ENCODE measurements at regions not wholly inside any gene's neighbourhood (a gene's known extent, or its start where the extent isn't known, plus 50 kb on each side); places are given as distances from the start of the nearest gene placed in this dataset.

DNA sequence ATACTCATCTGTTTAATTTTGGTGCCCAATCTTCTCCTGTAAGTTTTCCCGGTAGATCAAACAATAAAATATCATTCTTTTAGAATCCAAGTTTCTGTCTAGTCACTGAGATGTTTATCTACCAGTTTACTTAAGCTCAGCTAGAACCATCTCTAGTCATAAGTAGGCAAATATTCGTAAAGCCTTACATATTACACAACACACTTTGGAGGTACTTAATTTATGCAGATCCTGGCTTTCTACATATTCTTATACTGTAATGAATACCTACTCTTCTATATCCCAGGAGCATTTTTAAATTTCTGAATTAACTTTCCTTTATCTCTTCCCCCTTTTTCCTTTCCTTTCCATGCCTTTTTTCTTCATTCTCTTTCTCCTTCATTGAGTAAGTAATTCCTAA lies 185.9 kb upstream of the ZBTB20 start:
- DNase-seq (ENCODE audit: low spot score): no peak

- DNase-seq (ENCODE audit: low spot score): no peak
These were observed 189.7 kb upstream of the ZBTB20 start for GRCh38 chr3:115336836-115337235.

DNA sequence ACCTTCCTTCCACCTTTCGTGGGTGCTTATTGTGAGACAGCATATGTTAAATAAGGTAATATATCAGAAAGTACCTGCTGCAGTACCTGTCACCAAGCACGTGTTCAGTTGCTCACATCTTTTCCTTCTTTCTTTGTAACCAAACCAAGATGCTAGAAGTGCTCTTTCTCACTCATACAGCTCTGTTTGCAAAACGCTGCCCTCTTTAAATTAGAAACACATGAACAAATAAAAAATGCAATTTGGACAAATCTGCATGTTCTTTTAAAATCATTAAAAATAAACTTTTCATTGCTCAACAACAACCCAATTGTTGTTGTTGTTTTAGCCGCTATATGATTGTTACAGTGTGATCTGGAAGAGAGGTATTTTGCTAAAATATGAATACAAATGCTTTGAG lies 193.5 kb upstream of the ZBTB20 start:
- DNase-seq (ENCODE audit: low spot score): no peak

GRCh38 chr3:115341208-115341607 lies 194.1 kb upstream of the ZBTB20 start:
- DNase-seq (ENCODE audit: low spot score): no peak

GRCh38 chr3:115347737-115348136 lies 200.6 kb upstream of the ZBTB20 start:
- DNase-seq (ENCODE audit: low spot score): no peak

DNA sequence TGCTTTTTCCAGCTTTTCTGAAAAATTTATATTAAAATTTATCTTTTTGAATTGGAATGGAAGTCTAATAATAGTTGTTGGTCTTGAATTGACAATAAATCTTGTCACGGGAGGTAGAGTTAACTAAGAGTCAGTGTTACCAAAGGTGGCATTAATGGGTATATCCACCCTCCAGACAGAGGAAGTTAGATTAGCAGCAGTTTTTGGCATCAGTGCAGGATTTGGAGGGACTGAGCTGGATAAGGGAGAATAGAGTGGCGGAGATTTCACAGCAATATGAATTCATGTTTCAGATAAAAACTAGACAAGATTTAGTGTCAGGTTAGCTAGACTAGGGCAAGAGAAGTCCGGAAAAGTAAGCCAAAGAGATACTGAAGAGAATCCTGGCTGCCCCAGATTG lies 201.3 kb upstream of the ZBTB20 start:
- no peak for DNase-seq (ENCODE audit: low spot score)

GRCh38 chr3:115348951-115349745 lies 202.1 kb upstream of the ZBTB20 start:
- no peak for DNase-seq (ENCODE audit: low spot score)

DNA sequence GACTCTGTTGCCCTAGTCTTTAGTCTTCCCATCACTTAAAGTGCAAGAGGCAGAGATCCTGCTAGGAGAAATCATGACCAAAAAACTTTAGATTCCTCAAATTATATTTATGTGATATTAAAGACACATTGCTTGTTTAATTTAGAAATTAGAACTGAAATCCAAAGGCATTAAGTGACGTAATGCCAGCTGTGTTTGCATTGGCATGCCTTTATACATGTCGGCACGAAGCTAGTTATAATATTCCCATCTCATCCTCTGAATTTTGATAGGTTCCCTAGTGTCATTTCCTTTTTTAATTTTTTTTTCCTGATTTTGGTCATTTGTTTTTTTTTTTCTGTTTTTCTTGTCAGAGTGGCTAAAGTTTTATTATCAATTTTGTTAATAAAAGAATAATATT lies 203.5 kb upstream of the ZBTB20 start:
- no peak for DNase-seq (ENCODE audit: low spot score)

DNA sequence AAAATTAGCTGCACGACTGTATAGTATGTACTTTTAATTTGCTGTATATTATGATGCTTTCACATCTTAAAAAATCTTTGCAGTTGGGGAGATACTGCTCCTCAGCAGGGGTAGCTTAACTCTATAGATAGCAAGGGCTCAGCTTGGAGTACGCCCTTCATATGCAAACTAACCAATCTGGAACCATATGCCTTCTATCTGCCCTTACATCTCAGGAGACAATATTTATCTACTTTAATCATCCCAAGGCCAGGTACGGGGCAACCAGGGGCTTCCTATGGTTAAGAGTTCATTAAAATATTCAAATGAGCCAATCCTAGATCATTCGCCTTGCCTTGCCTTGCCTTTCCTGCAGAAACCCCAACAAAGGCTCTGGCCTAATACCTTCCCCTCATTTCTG lies 204.1 kb upstream of the ZBTB20 start:
- DNase-seq (ENCODE audit: low spot score): no peak

DNA sequence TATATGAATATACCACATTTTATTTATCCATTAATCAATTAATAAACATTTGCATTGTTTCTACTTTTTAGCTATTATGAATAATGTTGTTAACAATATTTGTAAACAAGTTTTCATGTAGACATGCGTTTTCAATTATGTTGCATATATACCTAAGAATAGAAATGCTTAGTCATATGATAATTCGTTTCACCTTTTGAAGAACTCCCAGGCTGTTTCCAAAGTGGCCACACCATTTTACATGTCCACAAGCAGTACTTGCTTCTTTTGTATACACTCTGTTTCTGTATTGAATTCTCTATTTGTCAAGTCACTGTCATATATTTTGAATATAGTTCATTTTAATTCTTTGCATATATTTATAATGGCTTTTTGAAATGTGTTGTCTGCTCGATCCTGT lies 206.9 kb upstream of the ZBTB20 start:
- no peak for DNase-seq (ENCODE audit: low spot score)

- DNase-seq (ENCODE audit: low spot score): no peak
These were observed 210.4 kb upstream of the ZBTB20 start for GRCh38 chr3:115357456-115357855.

DNA sequence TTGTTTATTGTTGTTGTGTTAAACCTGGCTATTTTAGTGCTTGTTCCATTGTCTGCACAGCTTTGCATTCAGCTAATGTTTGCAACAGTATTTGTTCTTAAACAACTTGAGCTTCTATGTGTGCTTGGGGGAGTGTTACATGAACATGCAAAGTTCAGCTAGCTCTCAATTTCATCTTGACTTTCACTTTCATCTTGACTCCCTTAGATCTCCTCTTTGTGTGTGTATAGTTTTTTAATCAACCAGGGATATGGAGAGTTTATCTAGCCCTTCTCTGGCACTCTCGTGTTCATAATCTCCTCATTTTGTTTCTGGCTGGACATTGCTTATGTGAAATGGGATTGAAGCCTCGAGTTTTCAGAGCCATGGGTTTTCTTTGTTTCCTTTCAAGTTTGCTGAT lies 212.4 kb upstream of the ZBTB20 start:
- DNase-seq (ENCODE audit: low spot score): no peak

DNA sequence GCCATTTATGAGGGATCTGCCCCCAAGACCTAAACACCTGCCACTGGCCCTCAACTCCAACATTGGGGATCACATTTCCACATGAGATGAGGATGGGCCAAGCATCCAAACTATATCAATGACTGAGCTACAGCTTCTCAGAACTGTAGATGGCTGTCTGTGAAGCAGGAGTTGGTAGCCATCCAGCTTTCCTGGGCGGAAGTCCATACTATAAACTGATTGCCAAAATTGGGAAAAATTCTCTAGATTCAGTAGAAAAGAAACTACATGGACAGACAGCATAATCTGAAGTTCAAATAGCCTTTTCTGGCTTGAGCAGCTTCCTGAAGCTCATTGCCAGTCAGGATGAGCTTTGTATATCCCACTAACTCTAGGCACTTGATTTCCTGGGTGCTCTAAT lies 214.7 kb upstream of the ZBTB20 start:
- DNase-seq (ENCODE audit: low spot score): no peak

DNA sequence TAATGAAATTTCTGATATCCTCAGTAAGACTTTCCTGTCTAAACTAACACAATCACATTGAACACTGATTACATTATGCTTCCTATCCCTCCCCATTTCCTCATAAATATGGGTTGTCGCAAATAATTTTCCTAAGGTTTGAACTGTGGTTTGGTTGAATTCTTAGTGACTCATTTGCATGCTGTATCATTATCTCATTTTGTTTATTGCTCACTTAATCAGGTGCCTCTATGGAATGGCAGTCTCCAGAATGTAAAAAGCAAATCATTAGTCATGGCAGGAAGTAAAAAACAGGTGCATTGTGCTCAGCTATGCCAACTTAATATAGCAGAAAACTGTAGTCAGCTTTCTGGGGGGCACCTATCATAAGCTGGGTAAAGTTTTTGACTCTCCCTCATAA lies 216.0 kb upstream of the ZBTB20 start:
- no peak for DNase-seq (ENCODE audit: low spot score)

GRCh38 chr3:115369021-115369420 lies 221.9 kb upstream of the ZBTB20 start:
- DNase-seq (ENCODE audit: low spot score): no peak

- DNase-seq (ENCODE audit: low spot score): no peak
These were observed 228.3 kb upstream of the ZBTB20 start for GRCh38 chr3:115375362-115375761.

DNA sequence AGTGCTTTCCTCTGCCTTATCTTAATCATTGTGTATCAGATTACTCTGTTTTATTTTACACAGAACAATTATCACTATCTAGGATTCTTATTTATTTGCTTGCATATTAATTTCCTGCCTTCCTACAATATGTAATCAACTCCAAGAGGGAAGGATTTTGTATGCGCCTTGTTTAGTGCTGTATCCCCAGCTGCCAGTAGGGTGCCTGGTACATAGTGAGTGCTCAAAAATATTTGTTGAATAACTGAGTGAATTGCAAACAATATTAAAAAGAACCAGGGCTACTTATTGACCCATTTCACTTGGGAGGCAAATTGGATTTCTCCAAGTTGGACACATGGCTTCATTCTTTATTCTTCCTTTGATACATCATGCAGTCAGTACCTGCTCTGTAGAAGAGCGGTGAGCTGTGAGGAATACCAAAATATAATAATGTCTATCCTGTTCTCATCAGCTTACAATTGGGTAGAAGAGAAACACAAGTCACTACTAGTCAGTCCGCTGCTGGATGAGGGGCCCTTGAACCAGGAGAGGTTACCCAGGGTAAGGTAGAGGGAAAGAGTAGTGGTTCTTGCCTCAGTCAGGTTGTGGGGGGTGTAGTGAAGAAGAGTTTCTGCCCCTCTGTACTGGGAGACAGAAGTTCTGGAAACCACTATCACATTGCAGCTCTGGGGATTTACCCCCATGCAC lies 233.9 kb upstream of the ZBTB20 start:
- DNase-seq (ENCODE audit: low spot score): no peak

GRCh38 chr3:115381573-115381912 lies 234.5 kb upstream of the ZBTB20 start:
- no peak for DNase-seq (ENCODE audit: low spot score)

GRCh38 chr3:115381931-115382330 lies 234.8 kb upstream of the ZBTB20 start:
- no peak for DNase-seq (ENCODE audit: low spot score)

GRCh38 chr3:115384381-115384780 lies 237.3 kb upstream of the ZBTB20 start:
- no peak for DNase-seq (ENCODE audit: low spot score)

GRCh38 chr3:115385774-115386730 lies 237.3 kb upstream of the GAP43 start:
- DNase-seq (ENCODE audit: low spot score): no peak

GRCh38 chr3:115388166-115388565 lies 235.1 kb upstream of the GAP43 start:
- DNase-seq (ENCODE audit: low spot score): no peak

- DNase-seq (ENCODE audit: low spot score): no peak
These were observed 234.5 kb upstream of the GAP43 start for GRCh38 chr3:115388811-115389210.
